T-helper 9 cell (primary cell): ENCODE measurements at regions not wholly inside any gene's neighbourhood (a gene's known extent, or its start where the extent isn't known, plus 50 kb on each side); places are given as distances from the start of the nearest gene placed in this dataset.

ENCODE experiments used
- DNase-seq: peaks from one replicate; pipeline ENCODE4 v3.0.0-alpha.2; 2020

DNA sequence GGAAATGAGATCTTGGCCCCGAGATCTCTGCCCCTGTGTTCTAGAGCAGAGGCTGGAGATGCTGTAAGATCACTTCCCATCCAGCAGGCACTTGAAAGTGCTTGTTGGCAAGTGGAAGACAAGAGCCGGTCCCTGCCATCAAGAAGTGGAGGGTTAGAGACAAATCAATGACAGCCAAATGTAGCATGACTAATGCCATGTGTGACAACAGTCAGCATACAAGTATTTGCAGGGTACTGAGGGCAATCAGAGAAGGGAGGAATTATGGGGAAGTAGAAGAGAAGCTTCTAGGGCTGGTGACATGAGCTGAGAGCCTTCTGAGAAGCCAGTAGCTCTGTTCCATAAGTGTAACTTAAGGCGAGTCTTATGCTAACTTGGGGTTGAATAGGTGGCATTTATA, 58.6 kb downstream of the TMEM17 start:
- DNase-seq = no peak

DNA sequence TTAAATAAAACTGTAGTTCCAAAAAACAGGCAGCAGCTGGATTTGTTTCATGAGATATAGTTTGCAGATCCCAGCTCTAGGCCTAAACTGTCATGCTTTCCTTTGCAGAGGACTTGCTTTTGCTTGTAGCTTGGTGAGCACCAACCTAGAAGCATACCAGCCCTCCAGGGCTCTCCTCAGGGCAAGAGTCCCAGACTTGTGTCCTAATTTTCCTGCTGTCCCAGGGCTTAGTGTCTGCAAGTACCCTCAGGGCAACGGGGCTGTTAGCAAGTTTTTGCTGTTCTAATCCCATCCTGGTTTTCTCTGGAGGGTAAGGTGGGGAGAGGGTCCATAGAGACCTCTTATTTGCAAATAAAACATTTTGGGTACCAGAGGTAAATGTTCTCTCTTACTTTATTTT, 59.5 kb downstream of the TMEM17 start:
- DNase-seq = no peak

DNA sequence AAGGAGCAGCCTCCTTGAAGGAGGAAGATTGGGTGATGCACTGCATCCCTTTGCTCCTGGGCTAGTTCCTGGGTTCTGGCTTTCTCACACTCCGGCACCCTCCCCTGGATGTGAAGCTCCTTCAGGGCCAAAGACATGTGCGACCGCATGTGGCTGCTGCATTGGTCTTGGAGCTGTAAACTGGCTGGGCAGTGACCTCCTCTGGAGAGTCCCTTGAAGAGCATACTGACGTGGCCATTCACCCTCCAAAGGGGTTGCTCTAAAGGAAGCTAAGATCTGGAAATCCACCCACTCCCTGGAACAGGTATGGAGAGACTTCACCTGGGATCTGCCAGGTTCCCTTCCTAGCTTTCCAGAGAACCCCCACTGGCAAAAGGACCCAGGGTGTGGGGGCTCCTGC, 62.1 kb downstream of the TMEM17 start:
- no peak for DNase-seq

DNA sequence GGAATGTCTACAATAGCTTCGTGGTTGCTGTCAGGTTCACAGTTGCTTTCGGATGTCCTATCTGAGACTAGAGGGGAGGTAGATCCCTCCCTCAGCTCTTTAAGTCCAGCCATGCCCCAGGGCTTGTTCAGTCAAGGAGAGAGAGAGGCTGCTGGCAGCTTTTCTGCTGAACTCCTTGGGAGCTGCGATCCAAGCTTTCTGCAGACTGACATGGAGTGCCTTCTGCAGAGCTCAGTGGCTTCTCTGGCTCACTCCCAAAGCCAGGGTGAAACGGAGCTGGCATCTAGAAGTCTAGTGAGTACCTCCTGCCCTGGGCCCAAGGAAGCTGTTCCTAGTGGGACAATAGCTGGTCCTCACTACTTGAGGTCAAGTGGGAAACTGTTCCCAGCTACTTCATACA, 62.5 kb downstream of the TMEM17 start:
- no peak for DNase-seq

DNA sequence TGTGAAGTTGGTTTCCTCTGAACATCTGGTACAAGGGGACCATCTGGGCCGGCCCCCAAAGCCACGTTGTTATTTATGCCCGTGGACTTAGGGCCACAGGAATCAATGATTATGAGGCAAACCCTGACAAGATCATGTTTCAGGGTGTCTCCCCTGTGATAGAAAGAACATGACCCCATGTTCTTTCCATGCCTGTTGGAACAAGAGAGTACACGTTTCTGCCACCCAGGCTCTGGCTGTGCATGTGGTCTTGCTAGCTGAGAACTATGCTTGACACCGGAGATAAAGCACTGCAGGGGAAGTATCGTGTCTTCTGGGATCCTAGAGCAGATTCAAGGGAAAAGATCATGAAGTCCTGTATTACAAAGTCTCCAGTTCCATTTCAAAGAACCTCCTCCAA, 64.2 kb downstream of the TMEM17 start:
- no peak for DNase-seq

DNA sequence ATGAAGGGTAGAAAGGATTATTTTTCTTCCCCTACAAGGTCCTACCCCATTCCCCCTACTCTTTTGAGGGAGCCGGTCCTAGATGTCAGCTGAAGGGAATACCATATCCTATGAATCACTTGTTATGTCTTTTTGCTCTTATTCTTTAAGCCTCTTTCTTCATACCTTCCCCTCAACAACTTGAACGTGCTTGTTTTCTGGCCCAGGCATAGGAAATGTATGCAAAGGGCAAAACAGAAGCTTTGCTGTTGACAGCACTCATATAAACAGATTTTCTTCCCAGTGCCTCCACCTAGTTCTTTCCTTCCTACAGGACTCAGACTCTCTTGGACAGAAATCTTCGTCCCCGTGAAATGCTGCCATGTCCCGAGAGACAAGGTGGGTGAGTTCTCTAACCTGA, 64.6 kb downstream of the TMEM17 start:
- no peak for DNase-seq

DNA sequence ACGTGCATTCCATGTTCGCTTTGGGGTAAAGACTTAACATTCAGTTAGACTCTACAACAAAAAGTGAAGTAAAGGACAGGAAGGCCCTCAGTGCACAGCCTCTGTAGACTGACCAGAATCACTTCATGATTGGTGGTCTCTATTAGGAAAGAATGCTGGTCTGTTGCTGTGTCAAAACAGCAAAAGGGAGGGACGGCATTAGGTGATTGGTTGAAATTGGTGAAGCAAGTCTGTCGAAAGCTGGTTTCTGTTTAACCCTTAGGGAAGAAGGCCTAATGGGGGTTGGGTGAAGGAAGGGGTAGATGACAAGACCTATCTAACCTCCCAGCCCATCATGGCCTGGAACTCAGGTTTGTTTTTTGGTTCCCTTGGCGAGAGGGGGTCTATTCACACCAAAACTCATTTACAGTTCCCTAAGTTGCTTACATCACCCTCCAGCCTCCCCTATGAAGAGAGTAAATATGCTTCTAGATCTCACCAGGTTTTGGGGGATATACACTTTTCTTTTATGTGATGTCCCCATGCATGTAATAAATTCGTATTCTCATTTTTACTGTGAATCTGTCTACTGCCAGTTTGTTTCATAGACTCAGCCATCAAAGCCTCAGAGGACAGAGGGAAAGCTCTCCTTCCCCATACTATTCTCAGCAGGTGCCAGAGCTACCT, 65.6 kb downstream of the TMEM17 start:
- DNase-seq = no peak

DNA sequence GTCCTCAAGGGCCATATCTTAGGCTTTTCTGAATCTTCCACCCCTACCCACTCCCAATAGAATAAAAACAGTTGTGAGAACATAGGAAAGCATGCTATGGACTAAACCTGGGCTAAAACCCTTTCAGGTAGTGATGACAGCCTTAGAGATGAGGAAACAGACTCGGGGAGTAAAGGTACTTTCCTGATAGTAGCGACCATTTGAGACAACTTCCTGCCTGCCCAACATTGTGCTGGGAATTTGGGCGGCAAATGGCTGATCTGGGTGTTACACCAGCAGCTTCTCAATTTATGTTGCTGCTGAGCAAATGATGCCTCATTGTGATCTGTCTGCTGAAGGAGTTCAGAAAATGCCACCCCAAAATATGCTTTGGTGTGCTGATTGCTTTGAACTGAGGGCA, 66.6 kb downstream of the TMEM17 start:
- no peak for DNase-seq

DNA sequence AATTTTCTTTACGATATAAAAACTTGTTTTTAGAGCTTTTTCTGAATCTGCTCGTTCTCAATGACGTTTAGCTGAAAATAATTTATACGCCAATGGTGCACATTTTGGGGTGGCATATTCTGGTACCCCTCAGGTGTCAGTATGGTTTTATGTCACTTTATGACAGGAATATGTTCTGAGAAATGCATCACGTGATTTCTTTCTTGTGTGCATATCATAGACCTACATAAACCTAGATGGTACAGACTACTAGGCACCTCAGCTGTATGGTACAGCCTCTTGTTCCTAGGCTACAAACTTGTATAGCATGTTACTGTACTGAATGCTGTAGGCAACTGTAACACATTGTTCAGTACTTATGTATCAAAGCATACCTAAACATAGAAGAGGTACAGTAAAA, 68.2 kb downstream of the TMEM17 start:
- no peak for DNase-seq

DNA sequence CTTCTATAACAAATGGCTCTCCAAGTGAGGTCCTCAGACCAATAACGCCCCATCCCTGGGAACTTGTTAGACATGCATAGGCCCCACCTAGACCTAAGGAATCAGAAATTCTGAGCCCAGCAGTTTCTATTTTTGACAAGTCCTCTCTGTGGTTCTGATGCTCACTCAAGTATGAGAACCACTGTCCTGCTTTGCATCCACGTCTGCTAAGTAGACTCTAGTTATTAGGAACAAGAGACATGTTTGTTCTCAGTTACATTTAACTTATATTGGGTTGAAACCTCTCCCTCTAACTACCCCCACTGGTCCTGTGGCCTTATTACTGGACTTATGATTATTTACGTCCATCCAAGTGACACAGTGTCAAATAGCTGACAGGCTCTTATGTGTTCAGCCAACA, 70.3 kb downstream of the TMEM17 start:
- DNase-seq = no peak

DNA sequence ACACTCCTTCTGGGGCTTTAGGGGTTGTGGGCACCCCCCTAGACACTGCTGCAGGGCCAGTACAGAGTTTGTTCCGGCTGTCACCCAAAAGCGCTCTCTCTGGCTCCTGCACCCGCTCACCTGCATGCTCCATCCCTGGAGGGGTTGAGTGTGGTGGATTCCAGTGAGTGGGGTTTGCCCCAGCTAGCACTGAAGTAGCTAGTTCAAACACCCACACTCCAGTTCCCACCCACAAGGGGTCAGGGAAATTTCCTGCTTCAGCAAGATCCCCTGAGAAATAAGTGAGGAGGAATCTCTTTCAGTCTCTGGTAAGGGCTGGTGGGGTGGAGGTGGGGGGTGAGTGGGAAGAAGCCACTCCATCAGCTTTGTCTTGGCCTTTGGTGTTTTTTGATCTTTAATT, 73.6 kb downstream of the TMEM17 start:
- no peak for DNase-seq

DNA sequence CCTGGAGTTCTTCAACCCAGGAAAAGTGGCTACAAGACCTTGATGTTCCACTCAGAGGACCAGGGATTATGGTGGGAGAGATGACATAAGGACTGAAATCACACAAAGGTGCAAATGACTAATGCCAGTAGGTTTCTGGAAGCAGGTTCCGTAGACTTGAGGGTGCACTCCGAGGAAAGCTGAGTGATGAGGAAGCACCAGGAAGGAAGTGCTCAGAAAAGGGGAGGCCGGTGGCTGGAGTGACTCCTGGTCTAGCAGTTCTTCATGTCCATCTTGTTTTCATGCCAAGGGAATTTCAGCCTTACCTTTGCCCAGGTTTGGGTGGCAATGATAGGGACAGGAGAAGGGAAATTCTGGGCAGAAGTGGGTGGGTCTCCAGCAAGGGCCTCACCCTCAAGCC, 74.5 kb downstream of the TMEM17 start:
- no peak for DNase-seq

DNA sequence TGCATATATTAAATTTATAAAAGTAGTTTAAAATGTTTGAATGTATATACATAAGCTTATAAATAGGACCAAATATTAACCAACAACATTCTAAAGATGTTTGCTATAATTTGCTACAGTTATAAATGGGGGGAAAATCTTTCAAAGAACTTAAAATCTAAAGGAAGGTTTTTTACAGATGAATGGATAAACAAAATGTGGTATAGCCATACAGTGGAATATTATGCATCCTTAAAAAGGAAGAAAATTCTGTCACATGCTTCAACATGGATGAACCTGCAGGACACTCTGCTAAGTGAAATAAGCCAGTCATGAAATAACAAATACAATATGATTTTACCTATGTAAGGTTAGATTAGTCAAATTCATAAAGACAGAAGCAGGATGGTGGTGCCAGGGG, 75.8 kb downstream of the TMEM17 start:
- no peak for DNase-seq

DNA sequence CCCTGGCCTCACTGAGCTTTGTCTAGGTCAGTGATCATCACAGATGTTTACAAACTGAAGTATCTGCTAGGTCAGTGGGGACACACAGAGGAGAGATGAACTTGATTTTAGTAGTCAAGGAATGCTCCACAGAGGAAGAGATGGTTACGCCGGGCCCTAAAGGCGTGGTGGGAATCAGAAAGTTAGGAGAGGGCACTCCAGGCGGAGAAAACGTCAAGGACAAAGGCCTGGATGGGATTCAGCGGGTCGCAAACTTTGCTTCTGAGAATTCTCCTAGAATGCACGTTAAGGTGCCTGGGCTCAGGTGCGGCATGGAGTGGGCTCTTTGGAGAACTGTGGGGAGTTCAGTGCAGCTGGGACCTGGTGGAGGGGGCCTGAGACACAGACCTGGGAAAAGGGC, 78.8 kb downstream of the TMEM17 start:
- DNase-seq = no peak

DNA sequence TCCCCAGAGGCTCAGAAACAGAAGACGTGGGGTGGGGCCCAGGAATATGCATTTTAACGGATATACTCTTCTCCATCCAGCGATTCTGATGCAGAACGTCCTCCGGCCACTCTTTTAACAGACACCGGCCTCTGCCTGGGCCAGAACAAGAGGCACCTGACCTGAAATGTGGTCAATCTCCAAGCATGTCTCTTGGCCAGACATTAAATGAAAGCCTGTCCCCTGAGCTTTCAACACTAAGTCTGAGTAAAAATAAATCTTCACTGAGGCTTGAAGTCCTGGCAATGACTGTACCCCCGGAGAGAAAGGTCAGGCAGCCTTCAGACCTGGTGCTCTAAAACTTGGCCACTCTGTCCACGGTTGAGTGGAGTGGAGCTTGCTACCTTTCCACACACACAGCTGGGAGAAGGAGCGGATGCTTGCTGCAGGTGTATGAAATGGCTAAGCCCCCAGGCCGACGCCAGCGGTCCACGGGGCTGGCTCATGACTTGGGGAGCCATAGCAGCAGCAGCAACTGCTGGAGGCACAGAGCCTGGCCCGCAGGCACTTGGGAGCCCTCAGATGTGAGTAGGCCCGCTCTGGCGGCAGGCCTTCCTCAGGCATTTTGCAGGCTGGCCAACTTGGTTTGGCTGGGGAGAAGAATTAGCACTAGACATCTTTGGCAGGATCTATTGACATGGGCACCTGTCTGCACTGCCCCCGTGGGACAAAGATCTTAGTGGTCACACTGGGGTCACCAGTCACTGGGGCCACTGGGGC, 79.7 kb downstream of the TMEM17 start:
- no peak for DNase-seq

DNA sequence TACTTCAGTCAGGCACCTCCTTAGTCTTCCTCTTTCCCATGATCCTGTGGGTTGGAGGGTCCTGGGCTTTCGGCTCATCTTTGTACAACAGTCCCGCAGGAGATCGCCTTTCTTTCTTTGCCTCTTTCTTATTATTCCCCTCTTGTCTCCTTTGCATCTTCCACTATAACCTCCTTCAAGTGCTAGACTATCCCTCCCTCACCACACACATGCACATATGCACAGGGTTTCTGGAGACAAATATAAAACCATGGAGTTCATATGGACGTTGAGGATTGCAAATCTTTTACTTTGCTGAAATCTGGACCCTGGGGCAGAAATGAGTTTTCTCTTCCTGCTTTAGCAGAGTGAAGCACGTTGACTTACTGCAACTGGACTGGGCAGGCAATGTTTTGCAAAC, 80.3 kb downstream of the TMEM17 start:
- DNase-seq = no peak

DNA sequence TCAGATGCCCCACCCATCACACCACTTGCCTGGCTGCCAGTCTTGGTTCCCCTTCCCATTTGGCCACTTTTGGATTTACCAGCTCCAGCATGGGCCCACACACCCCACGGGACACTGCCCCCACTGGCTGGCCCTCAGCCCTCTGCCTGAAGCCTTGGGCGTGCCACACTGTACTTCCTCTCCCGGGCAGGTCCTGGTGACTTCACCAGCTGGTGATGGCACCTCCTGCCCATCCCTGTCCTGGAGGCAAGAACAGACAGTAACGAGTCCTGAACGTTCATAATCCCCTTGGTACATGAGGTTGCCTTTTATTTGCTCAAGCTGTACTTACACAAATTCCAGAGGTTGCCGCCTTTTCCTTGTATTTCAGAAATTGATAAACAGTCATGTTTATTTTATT, 81.1 kb downstream of the TMEM17 start:
- DNase-seq = no peak

DNA sequence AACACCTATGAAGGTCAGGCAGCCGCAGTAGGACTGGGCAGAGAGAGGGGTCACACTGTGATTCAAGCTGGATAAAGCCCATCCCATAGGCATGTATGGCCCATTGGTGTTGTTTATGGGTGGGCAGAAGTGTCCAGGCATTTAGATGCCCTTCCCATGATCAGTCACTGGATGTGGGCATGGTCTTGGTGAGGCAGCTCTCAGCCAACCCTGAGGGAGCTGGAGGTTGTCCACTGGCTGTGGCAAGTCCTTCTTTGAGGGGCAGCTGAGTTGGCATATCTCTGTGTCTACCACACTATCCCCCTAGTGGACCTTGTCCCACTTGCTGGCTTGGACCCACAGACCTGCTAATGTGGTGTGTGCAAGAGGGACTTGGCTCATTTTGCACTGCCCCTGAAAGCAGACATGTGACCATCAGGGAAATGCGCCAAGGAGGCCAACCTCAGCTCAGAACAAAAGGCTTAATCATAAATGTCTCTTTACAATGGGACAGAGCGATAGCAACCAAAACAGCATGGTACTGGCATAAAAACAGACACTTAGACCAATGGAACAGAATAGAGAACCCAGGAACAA, 82.0 kb downstream of the TMEM17 start:
- no peak for DNase-seq

DNA sequence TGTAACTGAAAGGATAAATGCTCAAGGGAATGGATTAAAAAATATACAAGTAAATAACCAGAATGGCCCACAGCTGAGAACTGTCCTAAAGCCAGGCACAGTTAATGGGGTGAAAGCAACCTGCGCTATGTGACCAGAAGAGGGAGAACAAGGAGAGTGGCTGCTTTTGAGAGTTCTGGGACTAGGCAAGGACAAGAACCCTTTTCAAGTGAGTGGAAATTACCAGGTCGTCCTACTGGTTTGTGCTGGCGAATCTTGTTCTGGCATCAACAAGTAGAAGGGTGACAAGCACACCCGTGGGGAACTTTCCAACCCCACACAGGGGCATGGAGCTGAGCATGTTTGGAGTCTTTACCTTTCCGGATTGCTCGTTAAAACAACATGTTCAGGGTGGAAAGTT, 82.8 kb downstream of the TMEM17 start:
- DNase-seq = no peak

DNA sequence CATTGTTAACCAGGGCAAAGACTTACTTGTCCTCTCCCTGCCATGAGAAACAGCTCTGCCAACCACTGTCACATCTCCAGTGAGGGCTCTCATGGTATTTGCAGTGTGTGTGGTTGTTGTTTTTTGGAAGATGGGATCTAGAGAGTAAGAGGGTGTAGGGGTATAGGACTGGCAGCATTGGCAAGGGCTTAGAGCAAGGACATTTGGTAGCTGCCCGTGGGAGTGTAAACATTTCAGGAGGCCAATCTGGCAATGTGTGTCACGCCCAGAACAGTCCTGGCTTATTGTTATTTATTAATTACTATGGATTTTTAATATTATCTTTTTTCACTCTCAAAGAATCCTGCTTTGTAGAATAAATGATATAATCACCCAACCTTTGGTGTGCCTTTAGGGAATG, 90.5 kb downstream of the TMEM17 start:
- DNase-seq = no peak

DNA sequence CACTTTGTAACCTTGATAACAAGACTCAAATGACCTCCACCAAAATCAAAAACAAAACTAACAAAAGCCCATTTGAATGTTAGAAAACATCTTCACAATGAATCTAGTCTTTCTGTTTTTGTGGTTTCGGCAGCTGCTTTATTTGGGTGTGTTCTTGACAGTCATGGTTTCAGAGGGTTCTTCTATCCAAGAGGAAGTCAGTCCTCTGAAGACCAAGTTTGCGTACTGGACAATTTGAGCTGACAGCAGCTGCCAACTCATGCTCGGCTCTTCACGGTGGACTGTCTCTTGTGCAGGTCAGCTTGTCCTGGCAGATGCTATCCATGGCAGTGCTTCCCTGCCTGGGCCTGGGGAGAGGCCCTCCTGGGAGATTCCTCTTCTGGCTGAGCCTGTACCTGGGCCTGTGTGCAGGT, 91.0 kb downstream of the TMEM17 start:
- DNase-seq = no peak

DNA sequence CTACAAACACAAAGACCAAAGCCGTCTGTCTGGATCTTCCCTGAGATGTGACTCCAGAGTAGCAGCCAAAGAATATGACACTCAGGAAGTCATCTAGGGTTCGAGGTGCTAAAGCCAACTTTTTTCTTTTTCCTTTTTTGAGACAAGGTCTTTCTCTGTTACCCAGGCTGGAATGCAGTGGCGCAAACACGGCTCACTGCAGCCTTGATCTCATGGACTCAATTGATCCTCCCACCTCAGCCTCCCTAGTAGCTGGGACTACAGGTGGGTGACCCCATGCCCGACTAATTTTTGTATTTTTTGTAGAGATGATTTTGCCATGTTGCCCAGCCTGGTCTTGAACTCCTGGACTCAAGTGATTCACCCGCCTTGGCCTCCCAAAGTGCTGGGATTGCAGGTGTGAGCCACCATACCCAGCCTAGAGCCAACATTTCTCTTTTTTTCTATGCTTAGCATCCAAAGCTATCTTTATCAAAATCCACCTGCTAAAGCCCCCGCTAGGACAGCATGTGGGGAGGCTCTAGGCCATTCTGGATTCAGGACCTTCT, 92.8 kb downstream of the TMEM17 start:
- no peak for DNase-seq

DNA sequence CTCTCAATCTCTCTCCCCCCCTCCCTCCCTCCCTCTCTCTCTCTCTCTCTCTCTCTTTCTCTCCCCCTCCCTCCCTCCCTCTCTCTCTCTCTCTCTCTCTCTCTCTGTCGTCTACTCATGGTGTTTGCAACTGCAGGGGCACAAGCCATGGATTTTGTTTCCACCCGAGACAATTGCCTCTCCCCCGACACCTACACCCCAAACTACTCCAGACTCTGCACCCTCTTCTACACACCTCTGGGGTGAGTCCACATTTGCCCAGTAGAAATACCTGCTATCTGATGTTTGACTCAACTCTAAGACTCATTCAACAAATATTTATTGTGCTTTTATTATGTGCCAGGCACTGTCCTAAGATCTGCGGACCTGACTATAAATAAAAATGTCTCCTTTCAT, 93.7 kb downstream of the TMEM17 start:
- no peak for DNase-seq

DNA sequence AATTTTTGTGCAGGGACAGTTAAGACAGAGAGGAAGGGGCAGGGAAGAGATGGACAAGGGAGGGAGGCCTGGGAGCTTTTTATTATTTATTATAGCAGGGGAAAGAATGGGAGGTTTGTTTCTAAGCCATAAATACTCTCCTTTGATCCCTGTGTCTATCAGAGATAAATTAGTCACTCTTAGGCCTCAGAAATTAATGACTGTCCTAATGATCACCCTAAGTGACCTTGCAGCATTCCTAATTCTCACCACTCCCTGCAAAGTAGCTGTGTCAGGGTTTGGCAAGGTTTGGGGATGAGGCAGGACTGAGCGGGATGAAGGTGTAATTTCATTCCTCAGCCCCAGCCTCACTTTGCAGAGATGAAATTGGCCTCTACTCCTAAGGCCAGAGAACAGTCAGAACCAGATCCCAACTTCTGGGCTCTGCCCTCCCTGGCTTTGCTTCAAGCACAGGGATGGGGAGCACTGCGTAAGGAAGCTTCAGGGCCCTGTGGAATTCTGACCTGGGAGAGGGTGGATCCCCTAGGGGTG, 95.0 kb downstream of the TMEM17 start:
- DNase-seq = no peak
